Osteocyte (in vitro differentiated cells): ENCODE measurements at regions not wholly inside any gene's neighbourhood (a gene's known extent, or its start where the extent isn't known, plus 50 kb on each side); places are given as distances from the start of the nearest gene placed in this dataset.

Experiments
- DNase-seq: peaks from one replicate; pipeline ENCODE4 v3.0.0; 2021; ENCODE audit warnings: mixed read lengths; ENCODE audit not compliant: unreplicated experiment; ENCODE audit errors: extremely low spot score
- H3K27ac Mint-ChIP-seq: one replicate; pipeline ENCODE4 v1.8.0; 2021; ENCODE audit warnings: mild to moderate bottlenecking, mixed read lengths; ENCODE audit not compliant: unreplicated experiment
- H3K27me3 Mint-ChIP-seq: one replicate; pipeline ENCODE4 v1.8.0; 2021; ENCODE audit warnings: mixed read lengths; ENCODE audit not compliant: unreplicated experiment
- H3K36me3 Mint-ChIP-seq: one replicate; pipeline ENCODE4 v1.8.0; 2021; ENCODE audit warnings: mixed read lengths; ENCODE audit not compliant: unreplicated experiment
- H3K4me1 Mint-ChIP-seq: one replicate; pipeline ENCODE4 v1.8.0; 2021; ENCODE audit warnings: mixed read lengths; ENCODE audit not compliant: unreplicated experiment
- H3K4me3 Mint-ChIP-seq: one replicate; pipeline ENCODE4 v1.8.0; 2021; ENCODE audit warnings: mild to moderate bottlenecking, moderate library complexity, mixed read lengths; ENCODE audit not compliant: unreplicated experiment
- H3K9me3 Mint-ChIP-seq: one replicate; pipeline ENCODE4 v1.8.0; 2021; ENCODE audit warnings: mixed read lengths; ENCODE audit not compliant: unreplicated experiment
- TF ChIP-seq, protein P1 (sequence below): fragments of 200-600 bp; sonication (generic); IDR thresholded peaks from 2 replicates; pipeline ENCODE4 v1.5.0; 2021; ENCODE audit warnings: antibody characterized with exemption, mild to moderate bottlenecking, moderate library complexity

DNA sequence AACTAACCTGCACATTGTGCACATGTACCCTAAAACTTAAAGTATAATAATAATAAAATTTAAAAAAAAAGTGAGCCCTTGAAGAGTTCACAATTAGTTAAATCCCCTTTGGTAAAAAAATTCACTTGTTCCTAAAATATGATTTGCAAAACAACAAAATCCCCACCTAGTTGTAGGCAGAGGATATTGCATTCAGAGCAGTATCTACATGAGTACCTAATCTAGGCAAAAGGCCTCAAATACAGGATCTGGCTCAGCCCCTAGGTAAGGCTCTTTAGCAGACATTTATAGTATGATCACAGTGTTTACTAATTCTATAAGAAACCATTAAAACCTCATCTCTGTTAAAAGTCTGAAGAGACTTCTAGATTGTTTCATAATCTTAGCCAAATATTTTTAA is 89.3 kb upstream of the CCDC80 start:
- H3K27ac Mint-ChIP-seq: no peak overlapping the region
- H3K27me3 Mint-ChIP-seq: no peaks in the 10 kb centered on the region
- no peak overlapping the region for H3K4me3 Mint-ChIP-seq
- peaks cover 4% of the 10 kb centered on the region for H3K36me3 Mint-ChIP-seq
- TF ChIP-seq, protein P1, sequence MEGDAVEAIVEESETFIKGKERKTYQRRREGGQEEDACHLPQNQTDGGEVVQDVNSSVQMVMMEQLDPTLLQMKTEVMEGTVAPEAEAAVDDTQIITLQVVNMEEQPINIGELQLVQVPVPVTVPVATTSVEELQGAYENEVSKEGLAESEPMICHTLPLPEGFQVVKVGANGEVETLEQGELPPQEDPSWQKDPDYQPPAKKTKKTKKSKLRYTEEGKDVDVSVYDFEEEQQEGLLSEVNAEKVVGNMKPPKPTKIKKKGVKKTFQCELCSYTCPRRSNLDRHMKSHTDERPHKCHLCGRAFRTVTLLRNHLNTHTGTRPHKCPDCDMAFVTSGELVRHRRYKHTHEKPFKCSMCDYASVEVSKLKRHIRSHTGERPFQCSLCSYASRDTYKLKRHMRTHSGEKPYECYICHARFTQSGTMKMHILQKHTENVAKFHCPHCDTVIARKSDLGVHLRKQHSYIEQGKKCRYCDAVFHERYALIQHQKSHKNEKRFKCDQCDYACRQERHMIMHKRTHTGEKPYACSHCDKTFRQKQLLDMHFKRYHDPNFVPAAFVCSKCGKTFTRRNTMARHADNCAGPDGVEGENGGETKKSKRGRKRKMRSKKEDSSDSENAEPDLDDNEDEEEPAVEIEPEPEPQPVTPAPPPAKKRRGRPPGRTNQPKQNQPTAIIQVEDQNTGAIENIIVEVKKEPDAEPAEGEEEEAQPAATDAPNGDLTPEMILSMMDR: peak; percentile 13
- no peak for DNase-seq
- H3K4me1 Mint-ChIP-seq: peaks cover 3% of the 10 kb centered on the region
- no peaks in the 10 kb centered on the region for H3K9me3 Mint-ChIP-seq

DNA sequence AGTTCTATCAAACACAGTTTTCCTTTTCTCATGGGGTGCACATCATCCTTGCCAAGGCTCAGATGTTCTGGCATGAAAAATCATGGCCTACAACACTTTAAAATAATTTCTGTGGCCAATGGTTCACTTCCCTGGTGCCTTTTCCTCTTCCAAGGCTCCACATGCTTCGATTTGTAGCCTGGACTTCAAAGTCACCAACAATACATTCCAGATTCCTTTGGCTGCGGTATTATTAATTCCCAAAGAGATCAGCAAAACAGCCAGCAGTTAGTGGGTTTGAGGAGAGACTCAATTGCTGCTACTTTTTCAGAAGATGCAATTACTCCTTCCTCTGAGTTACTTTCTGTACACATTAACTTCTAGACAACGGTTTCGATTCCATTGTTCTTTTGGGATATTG is 80.3 kb upstream of the CCDC80 start:
- TF ChIP-seq, protein P1: no peak
- Mint-ChIP-seq H3K36me3 (no peaks in the 10 kb centered on the region), H3K4me3 (no peak overlapping the region), H3K27me3 (no peaks in the 10 kb centered on the region), H3K9me3 (no peaks in the 10 kb centered on the region), H3K27ac (no peak overlapping the region), H3K4me1 (no peaks in the 10 kb centered on the region)
- no peak for DNase-seq

DNA sequence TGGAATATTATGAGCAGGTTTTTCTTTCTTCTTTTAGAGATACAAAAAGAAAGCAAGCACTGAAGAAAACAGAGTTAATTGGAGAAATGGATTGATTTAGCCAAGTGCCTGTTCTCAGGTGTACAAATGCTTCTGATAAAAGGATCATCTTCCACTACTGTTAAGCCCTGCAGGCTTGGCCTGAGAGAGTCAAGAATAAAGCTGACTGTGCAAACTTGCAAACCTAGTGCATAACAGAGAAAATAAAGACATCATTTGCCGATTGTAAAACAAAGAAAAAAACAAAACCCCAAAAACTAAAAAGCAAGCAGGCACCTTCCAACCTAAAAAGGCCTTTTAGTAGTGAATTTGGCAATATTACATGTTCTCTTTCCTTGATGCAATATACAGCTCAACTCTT is 78.0 kb upstream of the CCDC80 start:
- DNase-seq: no peak
- H3K36me3 Mint-ChIP-seq: no peaks in the 10 kb centered on the region
- H3K27ac Mint-ChIP-seq: no peak overlapping the region
- H3K27me3 Mint-ChIP-seq: no peaks in the 10 kb centered on the region
- H3K9me3 Mint-ChIP-seq: no peaks in the 10 kb centered on the region
- no peak overlapping the region for H3K4me3 Mint-ChIP-seq
- TF ChIP-seq, protein P1: no peak
- H3K4me1 Mint-ChIP-seq: peaks cover 6% of the 10 kb centered on the region

DNA sequence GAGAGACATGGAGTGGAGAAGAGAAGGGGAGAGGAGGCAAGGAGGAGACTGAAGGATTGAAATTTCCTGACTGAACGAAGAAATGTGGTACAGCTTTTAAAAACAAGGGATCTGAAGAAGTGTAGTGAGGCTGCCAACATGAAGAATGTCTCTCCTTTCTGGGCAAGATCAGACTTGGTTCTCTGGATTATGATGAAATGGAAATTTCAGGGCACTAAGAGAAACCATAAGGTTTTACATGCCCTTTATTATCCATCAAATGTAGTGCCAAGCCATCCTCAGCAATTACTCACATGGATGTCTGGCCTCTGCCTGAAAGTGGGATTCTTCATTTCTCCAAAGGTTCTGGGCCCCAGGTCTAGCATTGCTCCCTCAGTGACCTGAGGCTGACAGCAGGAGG is 77.6 kb upstream of the CCDC80 start:
- Mint-ChIP-seq H3K9me3 (no peaks in the 10 kb centered on the region), H3K27ac (no peak overlapping the region), H3K4me3 (no peak overlapping the region), H3K27me3 (no peaks in the 10 kb centered on the region), H3K4me1 (peaks cover 6% of the 10 kb centered on the region), H3K36me3 (no peaks in the 10 kb centered on the region)
- no peak for DNase-seq
- TF ChIP-seq, protein P1: no peak

GRCh38 chr3:112709911-112710310 is 69.0 kb upstream of the CCDC80 start:
- H3K36me3 Mint-ChIP-seq: peaks cover 2% of the 10 kb centered on the region
- H3K9me3 Mint-ChIP-seq: peaks cover 24% of the 10 kb centered on the region
- no peak overlapping the region for H3K27ac Mint-ChIP-seq
- no peak overlapping the region for H3K4me3 Mint-ChIP-seq
- H3K27me3 Mint-ChIP-seq: no peaks in the 10 kb centered on the region
- TF ChIP-seq, protein P1: no peak
- H3K4me1 Mint-ChIP-seq: no peaks in the 10 kb centered on the region
- DNase-seq: no peak
